HG03558 (cell line): ENCODE measurements at regions not wholly inside any gene's neighbourhood (a gene's known extent, or its start where the extent isn't known, plus 50 kb on each side); places are given as distances from the start of the nearest gene placed in this dataset.

Experiments used
- ATAC-seq: cut with Tn5 transposase; IDR thresholded peaks from one replicate; pipeline ENCODE4 v1.9.1; 2021; ENCODE audit warnings: moderate number of reproducible peaks; ENCODE audit not compliant: unreplicated experiment; ENCODE audit errors: extremely low read depth

DNA sequence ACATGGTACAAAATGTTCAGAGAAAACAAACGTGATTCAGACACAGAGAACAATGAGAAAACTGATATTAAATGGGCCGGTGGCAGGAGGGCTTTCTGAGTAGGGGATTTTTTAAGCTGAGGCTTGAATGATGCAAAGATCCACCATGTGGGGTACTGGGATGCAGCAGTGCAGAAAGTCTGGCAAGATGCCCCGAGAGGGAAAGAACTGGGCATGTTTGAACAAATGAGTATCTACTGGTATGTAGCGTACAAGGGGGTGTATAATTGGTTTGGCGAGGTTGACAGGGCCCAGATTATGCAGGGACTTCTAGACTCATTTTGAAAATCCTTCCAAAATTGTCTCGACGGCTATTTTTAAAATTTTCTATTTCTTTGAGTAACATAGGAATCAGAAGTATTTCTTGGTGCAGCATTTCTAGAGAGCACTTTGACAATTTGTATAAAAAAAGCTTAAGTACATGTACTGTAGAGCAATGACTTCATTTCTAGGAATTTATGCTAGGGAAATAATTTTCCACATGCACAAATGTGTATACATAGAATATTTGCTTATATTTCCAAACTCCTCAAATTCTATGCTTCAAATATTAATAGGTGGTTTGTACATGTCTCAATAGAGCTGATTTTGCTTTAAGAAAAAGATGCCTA is 119.6 kb upstream of the DOK5 start:
- no peak for ATAC-seq

DNA sequence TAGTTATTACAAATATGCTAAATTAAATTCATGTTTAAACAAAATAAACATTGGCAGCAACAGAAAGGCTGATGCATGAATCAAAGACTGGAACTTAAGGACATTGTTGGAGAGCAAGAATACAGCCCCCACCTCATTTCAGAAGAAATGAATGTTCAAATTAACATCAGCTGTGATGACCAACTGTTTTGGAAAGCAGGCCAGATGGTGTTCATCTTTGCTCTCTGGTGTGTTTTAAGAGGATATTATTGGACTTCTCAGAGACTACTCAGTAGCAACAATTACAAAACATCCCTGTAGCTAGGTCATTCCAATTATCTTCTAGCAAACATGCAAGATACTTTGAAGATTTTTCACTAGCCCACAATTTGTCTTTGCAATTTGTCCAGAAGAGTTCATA is 118.6 kb upstream of the DOK5 start:
- no peak for ATAC-seq

DNA sequence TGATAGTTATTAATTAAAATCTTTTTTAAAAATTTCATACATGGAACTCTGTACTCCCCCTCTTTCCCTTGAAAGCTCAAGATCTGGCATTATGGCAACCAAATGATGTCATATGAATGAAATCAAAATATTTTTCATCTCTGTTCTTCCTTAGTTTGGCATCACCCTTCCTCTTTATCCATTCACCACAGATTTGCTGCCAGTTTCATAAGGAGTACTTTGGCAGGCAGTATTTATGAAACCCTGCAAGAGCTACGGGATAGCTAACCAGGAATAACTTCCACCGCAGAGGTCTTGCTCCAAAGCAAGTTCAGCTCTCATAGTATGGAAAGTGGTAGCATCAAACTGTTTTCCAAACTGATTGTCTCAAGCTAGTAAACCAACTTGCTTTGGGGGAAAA is 113.9 kb upstream of the DOK5 start:
- no peak for ATAC-seq

DNA sequence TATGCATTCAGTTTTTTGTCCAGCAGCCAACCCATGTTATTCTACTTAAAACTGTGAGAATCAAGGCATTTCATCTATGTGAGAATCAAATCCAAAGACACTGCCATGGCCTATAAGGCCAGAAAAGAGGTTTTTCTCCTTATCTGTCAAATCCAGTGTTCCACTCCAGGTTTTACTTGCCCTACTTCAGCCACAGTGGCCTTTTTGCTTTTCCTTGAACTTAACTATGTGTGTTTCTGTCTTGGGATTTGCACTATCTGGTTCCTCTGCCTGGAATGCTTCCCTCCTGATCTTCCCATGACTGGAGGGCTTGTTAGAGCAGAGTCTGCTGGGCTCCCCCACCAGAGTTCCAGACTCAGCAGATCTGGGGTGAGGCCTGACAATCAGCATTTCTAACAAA is 113.1 kb upstream of the DOK5 start:
- no peak for ATAC-seq

- no peak for ATAC-seq
These were observed 111.0 kb upstream of the DOK5 start for GRCh38 chr20:54364365-54364764.

- ATAC-seq: no peak
These were observed 110.5 kb upstream of the DOK5 start for GRCh38 chr20:54364919-54365318.

DNA sequence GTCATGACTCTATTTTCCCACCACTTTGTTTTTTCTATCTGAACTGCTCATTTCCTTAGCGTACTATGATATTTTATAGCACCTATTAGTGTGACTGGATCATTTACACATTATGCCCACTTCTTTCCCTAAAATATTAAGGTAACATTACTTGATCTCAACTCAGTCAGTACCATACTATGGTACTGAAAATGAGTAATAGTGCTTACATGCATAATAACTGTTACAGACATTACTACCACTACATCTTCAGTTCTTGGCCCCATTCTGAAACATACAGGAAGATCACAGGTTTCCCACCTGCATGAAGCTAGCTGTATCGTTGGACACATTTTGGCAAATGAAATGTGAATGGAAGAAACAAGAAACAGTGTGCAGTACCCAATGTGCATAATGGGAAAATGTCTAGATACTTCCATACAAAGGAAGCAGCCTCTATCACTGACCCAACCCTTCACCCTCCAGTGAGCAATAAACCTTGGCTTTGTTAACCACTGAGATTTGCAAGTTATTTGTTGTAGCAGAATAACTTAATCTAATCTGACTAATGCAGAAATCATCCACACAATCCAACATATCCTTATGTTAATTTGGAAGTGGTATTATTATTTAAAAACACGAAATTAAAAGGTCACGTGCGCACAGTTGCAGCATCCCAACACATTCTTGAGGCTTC is 108.6 kb upstream of the DOK5 start:
- no peak for ATAC-seq

- no peak for ATAC-seq
These were observed 106.8 kb upstream of the DOK5 start for GRCh38 chr20:54368570-54368969.

DNA sequence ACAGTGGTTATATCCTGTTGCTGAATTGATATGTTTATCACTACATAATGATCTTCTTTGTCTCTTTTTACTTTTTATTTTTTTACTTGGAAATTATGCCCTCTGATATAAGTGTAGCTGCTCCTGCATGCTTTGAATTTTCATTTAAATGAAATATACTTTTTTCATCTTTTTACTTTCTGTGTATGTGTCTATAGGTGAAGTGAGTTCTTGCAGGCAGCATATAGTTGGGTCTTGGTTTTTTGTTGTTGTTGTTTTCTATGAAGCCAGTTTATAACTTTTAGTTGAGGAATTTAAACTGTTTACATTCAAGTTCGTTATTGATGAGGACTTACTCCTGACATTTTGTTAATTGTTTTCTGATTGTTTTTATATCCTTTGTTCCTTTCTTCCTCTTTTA is 103.1 kb upstream of the DOK5 start:
- no peak for ATAC-seq

DNA sequence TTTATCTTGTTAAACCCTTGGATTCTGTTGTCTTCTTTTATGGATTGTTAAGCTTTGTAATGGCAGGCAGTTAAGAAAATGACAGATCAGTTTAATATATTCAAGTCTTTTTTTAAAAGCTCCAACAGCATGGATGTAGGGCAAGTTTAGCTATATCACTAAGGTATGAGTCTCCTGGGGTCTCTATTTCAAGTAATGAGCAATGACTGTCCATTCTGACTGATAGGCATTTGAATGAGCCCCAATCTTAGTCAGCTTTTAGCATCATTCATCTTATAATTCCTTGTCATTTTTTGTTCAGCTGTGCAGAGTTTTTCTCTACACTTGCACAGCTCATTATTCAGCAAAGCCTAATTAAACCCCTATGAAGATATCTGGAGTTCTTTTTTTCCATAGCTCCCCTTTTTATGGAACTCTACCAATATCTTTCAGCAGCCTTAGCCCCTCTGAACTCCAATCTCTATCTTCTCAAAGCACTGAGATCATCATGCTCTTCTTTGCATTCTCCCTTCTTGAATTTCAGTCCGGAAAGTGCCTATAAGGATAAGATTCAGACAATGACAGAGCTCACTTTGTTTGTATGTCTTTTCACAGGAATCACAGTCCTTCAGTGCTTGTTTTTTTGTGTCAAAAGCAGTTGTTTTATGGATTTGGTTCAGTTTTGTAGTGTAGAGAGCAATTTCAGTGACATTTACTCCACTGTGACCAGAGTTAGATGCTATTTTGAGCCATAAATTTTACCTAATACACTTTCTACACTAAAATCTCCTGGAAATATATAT is 97.2 kb upstream of the DOK5 start:
- no peak for ATAC-seq

GRCh38 chr20:54379893-54380584 is 95.4 kb upstream of the DOK5 start:
- no peak for ATAC-seq

- no peak for ATAC-seq
These were observed 93.0 kb upstream of the DOK5 start for GRCh38 chr20:54382419-54382818.

DNA sequence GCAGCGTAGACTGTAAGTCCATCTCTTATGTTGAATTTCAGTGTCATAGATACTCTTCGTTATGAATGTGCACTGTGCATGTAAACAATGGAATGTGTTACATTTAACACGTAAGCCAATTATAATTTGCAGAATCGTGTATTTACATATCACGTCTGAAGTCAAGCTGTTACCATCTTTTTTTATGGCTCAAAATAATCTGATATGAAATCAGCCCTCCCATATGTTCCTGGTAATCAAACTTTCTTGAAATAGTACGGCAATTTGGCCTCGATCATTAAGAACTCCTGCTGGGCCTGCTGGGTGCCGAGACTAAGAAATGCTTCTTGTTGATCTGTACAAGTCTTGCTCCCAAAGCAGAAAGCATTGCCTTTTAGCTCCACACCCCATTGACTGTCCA is 89.6 kb upstream of the DOK5 start:
- no peak for ATAC-seq

DNA sequence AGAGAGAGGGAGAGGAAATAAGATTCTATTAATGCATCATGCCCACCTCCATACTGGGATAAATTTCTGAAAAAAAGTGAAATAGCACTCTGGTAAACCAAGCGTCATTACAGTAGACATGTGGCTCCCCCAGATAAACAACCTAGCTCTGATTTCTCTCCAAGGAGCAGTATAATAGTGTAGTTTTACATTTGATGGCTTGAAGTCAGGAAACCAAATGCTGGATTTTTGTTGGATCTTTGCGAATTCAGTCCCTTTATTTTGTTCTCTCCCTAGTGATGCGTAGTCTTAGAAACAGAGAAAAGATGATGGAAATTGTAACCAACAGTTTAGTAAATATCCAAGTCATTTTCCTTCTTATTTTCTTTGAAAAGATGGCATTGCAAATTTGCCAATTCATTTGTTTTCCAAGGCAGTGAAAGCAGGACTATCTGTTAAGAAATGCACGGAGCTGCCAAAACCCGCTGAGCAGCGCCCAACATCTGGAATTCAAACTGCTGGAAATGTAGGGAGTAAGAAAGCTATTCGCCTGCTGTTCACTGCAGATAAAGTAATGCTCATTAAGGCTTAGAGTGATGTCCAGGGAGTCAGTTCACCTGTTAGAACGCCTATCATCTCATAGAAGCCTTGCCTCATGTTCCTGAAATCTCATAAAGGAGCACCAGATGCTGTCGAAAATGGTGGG is 85.7 kb upstream of the DOK5 start:
- no peak for ATAC-seq

DNA sequence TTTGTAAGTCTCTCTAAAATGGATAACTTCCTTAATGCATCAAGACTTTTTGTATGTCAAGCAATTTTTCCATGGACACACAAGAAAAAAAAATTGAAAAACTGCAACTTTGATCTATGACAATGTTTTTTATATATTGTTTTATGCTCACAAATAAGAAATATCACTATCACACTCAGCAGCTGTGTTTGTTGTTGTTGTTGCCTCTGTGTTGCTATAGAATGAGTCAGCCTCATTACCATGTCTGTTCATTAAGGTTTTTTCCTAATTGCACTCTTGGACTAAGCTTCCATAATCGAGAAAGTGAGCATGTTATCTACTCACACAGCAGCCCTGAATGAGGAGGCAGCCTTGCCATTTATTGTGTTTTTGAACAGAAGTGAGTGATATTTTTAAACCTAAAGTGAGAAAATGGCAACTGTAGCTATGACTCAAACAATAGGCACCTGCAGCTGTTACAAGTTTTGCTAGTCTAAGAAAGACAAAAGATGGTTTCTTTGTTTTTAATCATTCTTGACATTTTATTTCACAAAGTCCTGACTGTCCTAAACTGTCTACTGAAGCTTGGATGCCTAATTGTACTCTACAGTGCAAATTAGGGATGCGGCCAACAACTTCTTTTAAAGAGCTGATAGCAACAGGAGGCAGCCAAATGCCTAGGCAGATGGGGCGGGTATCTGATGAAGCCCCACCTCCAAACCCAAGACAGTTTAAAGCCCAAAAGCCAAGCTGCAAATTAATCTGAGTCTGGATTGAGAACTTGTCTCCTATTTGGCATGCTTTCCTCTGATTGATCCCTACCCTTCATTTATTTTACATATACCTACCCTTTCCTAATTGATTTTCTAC is 77.9 kb upstream of the DOK5 start:
- no peak for ATAC-seq

GRCh38 chr20:54398814-54399213 is 76.6 kb upstream of the DOK5 start:
- ATAC-seq: no peak

DNA sequence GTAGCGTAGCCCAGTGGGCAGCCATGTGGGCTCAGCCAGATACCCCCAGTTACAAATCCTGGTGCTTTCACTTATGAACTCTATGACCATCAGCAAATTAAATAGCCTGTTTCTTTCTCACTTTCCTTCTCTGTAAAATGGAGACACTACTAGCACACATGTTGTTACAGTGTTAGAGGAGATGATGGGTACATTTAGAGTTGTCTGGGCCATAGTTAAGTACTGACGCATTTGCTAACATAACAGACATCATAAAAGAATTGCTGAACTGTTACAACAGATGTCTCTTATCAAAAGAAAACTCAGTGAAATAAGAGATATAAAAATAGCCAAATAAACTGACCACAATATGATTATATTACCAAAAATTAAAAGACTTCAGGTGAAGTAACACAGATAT is 69.9 kb upstream of the DOK5 start:
- ATAC-seq: no peak

GRCh38 chr20:54407459-54407858 is 67.9 kb upstream of the DOK5 start:
- ATAC-seq: no peak

GRCh38 chr20:54415967-54416366 is 59.4 kb upstream of the DOK5 start:
- ATAC-seq: no peak

DNA sequence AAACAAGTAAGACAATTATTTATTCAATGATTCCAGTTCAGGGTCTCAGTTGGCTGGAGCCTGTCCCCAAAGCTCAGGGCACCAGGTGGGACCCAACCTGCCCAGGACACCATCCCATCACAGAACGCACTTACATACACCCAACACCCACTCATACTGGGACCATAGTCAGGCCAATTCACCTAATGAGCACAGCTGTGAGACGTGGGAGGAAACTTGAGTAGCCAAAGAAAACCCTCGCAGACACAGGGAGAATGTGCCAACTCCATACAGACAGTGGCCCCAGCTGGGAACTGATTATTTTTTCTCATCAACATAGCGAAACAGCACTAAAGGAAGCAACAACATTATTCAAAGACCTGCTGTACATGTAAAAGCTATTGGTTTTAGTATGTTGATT is 58.6 kb upstream of the DOK5 start:
- no peak for ATAC-seq
